ENCODE measurements at regions not wholly inside any gene's neighbourhood (a gene's known extent, or its start where the extent isn't known, plus 50 kb on each side); places are given as distances from the start of the nearest gene placed in this dataset.

- TF ChIP-seq CTCF (IDR thresholded peaks at IDR 0.05), result no peak
- no peak for TF ChIP-seq POLR2A (IDR thresholded peaks at IDR 0.05)
Measured at GRCh38 chr5:72598401-72599064, 91.3 kb upstream of the ZNF366 start.

All from ovary (tissue), 3 donors.